ENCODE measurements at regions not wholly inside any gene's neighbourhood (a gene's known extent, or its start where the extent isn't known, plus 50 kb on each side); places are given as distances from the start of the nearest gene placed in this dataset.

DNA sequence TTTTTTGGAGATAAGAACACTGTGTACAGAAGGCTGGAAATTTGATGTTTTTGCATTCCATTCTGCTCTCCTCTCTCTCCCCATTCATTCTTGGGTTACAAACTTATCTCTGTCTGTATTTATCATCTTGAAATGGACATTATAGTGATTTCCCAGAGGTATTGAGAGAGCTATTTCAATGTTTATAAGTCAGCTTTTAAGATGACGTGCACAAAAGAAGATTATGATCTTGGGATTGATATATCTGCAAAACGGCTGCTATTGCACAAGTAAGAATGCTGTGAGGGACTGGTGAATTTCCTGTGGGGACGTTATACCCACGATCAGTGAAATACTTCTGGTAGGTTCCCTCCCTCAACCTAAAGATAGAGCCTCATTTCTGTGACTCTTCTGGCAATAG lies 61.0 kb upstream of the DTNA start:
- Histone ChIP-seq H3K9me3 (ENCODE audit: low read depth, low read length) (no peaks in the 10 kb centered on the region), H4K20me1 (ENCODE audit: insufficient read depth, low read length) (no peaks in the 10 kb centered on the region), H3K79me2 (ENCODE audit: insufficient read depth, low read length) (no peaks in the 10 kb centered on the region), H3K27ac (ENCODE audit: low read depth, low read length) (no peak overlapping the region), H3K36me3 (ENCODE audit: insufficient read depth, low read length) (no peaks in the 10 kb centered on the region), H3K4me2 (ENCODE audit: insufficient read depth, low read length) (no peak overlapping the region), H3K4me1 (ENCODE audit: insufficient read depth, low read length) (peaks cover 13% of the 10 kb centered on the region), H2AFZ (ENCODE audit: low read length) (no peak overlapping the region), H3K4me3 (ENCODE audit: insufficient read depth, low read length) (no peak overlapping the region), H3K27me3 (ENCODE audit: insufficient read depth, low read length) (no peaks in the 10 kb centered on the region)
- TF ChIP-seq, protein P1, sequence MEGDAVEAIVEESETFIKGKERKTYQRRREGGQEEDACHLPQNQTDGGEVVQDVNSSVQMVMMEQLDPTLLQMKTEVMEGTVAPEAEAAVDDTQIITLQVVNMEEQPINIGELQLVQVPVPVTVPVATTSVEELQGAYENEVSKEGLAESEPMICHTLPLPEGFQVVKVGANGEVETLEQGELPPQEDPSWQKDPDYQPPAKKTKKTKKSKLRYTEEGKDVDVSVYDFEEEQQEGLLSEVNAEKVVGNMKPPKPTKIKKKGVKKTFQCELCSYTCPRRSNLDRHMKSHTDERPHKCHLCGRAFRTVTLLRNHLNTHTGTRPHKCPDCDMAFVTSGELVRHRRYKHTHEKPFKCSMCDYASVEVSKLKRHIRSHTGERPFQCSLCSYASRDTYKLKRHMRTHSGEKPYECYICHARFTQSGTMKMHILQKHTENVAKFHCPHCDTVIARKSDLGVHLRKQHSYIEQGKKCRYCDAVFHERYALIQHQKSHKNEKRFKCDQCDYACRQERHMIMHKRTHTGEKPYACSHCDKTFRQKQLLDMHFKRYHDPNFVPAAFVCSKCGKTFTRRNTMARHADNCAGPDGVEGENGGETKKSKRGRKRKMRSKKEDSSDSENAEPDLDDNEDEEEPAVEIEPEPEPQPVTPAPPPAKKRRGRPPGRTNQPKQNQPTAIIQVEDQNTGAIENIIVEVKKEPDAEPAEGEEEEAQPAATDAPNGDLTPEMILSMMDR (IDR thresholded peaks at IDR 0.05; ENCODE audit: extremely low read depth, low read depth, low read length), result no peak
- no peak for DNase-seq (ENCODE audit: insufficient read length, low spot score, missing footprints)

DNA sequence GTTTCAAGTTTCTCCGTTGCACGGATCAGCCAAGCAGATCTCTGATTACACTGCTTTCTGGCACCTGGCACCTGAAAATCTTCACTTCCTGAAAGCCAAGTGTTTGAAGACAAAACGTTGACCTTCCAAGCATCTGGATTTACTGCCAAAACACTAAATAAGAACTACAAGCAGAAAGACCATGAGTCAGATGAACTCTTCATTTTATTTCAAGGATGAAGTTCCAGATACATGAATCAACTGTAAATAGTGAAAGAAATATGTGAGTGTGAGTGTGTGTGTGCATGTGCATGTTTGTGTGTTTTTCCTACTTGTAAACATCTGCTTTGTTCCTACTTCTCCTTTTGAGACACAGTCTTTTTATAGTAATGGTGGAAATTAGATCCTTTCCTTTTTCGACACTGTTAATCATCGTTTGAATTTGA lies 60.0 kb upstream of the DTNA start:
- Histone ChIP-seq H3K27ac (ENCODE audit: low read depth, low read length) (no peak overlapping the region), H3K4me1 (ENCODE audit: insufficient read depth, low read length) (peaks cover 13% of the 10 kb centered on the region)

DNA sequence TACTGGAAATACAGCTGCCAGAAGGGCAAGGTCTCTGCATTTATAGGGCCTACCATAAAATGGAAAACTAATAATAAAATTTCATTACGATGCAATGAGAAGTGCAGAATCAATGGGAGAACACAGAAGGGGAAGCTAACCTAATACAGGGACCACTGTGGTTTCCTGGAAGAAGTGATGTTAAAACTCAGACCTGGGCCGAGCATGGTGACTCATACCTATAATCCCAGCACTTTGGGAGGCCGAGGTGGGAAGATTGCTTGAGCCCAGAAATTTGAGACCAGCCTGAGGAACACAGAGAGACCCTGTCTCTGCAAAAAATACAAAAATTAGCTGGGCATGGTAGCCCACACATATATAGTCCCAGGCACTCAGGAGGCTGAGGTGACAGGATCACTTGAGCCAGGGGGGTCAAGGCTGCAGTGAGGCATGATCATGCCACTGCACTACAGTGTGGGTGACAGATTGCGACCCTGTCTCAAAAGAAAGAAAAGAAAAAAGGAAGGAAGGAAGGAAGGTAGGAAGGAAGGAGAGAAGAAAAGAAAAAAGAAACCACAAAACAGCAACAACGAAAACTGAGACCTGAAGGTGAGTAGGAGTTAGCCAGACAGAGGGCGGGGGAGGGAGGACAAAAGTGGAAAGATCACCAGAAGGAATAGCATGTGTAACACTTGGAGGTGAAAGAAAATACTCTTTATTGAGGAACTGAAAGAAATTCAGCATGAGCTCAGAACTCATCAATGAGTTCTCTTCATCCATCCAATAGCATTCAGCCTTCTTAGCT lies 58.3 kb upstream of the DTNA start:
- DNase-seq (ENCODE audit: insufficient read length, low spot score, missing footprints), result no peak
- TF ChIP-seq, protein P1 (IDR thresholded peaks at IDR 0.05; ENCODE audit: extremely low read depth, low read depth, low read length), result no peak
- no peaks in the 10 kb centered on the region for H3K36me3 ChIP-seq (ENCODE audit: insufficient read depth, low read length)
- H4K20me1 ChIP-seq (ENCODE audit: insufficient read depth, low read length), result no peaks in the 10 kb centered on the region
- H2AFZ ChIP-seq (ENCODE audit: low read length), result no peak overlapping the region
- no peaks in the 10 kb centered on the region for H3K9me3 ChIP-seq (ENCODE audit: low read depth, low read length)
- H3K4me1 ChIP-seq (ENCODE audit: insufficient read depth, low read length), result peaks cover 16% of the 10 kb centered on the region
- no peaks in the 10 kb centered on the region for H3K79me2 ChIP-seq (ENCODE audit: insufficient read depth, low read length)
- no peak overlapping the region for H3K4me2 ChIP-seq (ENCODE audit: insufficient read depth, low read length)
- H3K27ac ChIP-seq (ENCODE audit: low read depth, low read length), result no peak overlapping the region
- no peaks in the 10 kb centered on the region for H3K27me3 ChIP-seq (ENCODE audit: insufficient read depth, low read length)
- no peak overlapping the region for H3K4me3 ChIP-seq (ENCODE audit: insufficient read depth, low read length)

More for the DNA sequence above, 60.0 kb upstream of the DTNA start:
- DNase-seq (ENCODE audit: insufficient read length, low spot score, missing footprints), result peak; percentile 46
- no peak overlapping the region for H3K4me3 ChIP-seq (ENCODE audit: insufficient read depth, low read length)
- no peaks in the 10 kb centered on the region for H3K79me2 ChIP-seq (ENCODE audit: insufficient read depth, low read length)
- TF ChIP-seq, protein P1 (IDR thresholded peaks at IDR 0.05; ENCODE audit: extremely low read depth, low read depth, low read length), result no peak
- H3K9me3 ChIP-seq (ENCODE audit: low read depth, low read length), result no peaks in the 10 kb centered on the region
- H4K20me1 ChIP-seq (ENCODE audit: insufficient read depth, low read length), result no peaks in the 10 kb centered on the region
- no peaks in the 10 kb centered on the region for H3K27me3 ChIP-seq (ENCODE audit: insufficient read depth, low read length)
- H3K4me2 ChIP-seq (ENCODE audit: insufficient read depth, low read length), result peak overlapping the region; percentile 13
- H2AFZ ChIP-seq (ENCODE audit: low read length), result no peak overlapping the region
- no peaks in the 10 kb centered on the region for H3K36me3 ChIP-seq (ENCODE audit: insufficient read depth, low read length)

DNA sequence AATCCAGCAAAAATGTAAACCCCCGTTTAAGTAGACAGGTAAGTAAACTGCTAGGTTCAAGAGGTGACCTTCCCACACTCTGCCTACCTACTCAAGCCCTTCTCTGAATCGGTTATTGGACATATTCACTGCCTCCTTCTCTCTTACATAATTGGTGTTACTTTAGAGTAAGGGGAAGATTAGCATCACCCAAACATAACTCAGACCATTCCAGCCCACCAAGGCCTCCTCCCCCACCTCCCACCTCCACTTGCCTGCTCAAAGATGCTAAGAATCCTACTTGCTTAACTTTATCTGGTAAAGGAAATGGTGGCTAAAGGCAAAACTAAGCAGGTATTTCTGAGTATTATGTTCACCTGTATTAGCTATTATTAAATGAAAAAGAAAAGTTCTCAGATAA lies 55.0 kb upstream of the DTNA start:
- H3K36me3 ChIP-seq (ENCODE audit: insufficient read depth, low read length), result no peaks in the 10 kb centered on the region
- H3K9me3 ChIP-seq (ENCODE audit: low read depth, low read length), result no peaks in the 10 kb centered on the region
- no peak overlapping the region for H3K4me3 ChIP-seq (ENCODE audit: insufficient read depth, low read length)
- no peak overlapping the region for H3K27ac ChIP-seq (ENCODE audit: low read depth, low read length)
- TF ChIP-seq, protein P1 (IDR thresholded peaks at IDR 0.05; ENCODE audit: extremely low read depth, low read depth, low read length), result no peak
- no peak overlapping the region for H3K4me2 ChIP-seq (ENCODE audit: insufficient read depth, low read length)
- DNase-seq (ENCODE audit: insufficient read length, low spot score, missing footprints), result no peak
- no peaks in the 10 kb centered on the region for H4K20me1 ChIP-seq (ENCODE audit: insufficient read depth, low read length)
- H3K27me3 ChIP-seq (ENCODE audit: insufficient read depth, low read length), result no peaks in the 10 kb centered on the region
- no peaks in the 10 kb centered on the region for H3K79me2 ChIP-seq (ENCODE audit: insufficient read depth, low read length)
- peaks cover 18% of the 10 kb centered on the region for H3K4me1 ChIP-seq (ENCODE audit: insufficient read depth, low read length)
- no peak overlapping the region for H2AFZ ChIP-seq (ENCODE audit: low read length)

All from osteoblast (primary cell).